ENCODE measurements at regions not wholly inside any gene's neighbourhood (a gene's known extent, or its start where the extent isn't known, plus 50 kb on each side); places are given as distances from the start of the nearest gene placed in this dataset.

GRCh38 chrX:124426288-124427169, 80.2 kb downstream of the SH2D1A start:
- no peak for TF ChIP-seq CTCF (conservative IDR thresholded peaks at IDR 0.05)
- no peak overlapping the region for H3K4me3 Mint-ChIP-seq
- H3K27ac Mint-ChIP-seq, result peak overlapping the region; percentile 63
- H3K4me1 Mint-ChIP-seq (ENCODE audit: unreplicated experiment), result peaks cover 6% of the 10 kb centered on the region
- no peak for DNase-seq (ENCODE audit: extremely low spot score, unreplicated experiment)
- H3K27me3 Mint-ChIP-seq, result peaks cover 2% of the 10 kb centered on the region
- no peaks in the 10 kb centered on the region for H3K9me3 Mint-ChIP-seq
- H3K36me3 Mint-ChIP-seq, result no peaks in the 10 kb centered on the region

DNA sequence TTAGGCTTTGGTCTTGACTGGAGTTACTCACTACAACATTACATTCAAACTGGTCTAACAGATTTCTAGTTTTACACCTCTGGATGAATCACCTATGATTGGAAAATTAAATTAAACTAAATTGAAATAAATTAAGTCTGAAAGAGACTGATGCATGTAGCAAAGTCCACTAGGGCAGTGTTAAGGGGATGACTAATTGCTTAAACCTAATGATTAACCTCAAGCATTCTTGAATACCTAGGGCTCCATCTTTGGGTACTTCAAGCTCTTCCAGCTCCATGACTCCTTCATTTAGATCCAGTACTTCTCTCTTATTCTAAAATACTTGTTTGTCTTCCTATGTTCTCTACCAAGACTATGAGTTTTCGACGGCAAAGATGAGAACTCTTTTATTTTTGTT, 86.8 kb downstream of the SH2D1A start:
- Mint-ChIP-seq H3K4me3 (no peak overlapping the region), H3K27ac (no peak overlapping the region), H3K27me3 (peaks cover 3% of the 10 kb centered on the region), H3K9me3 (peaks cover 5% of the 10 kb centered on the region), H3K4me1 (ENCODE audit: unreplicated experiment) (peaks cover 3% of the 10 kb centered on the region), H3K36me3 (no peaks in the 10 kb centered on the region)
- DNase-seq (ENCODE audit: extremely low spot score, unreplicated experiment), result no peak
- TF ChIP-seq CTCF (conservative IDR thresholded peaks at IDR 0.05), result no peak

GRCh38 chrX:124435616-124436015, 89.3 kb downstream of the SH2D1A start:
- Mint-ChIP-seq H3K27ac (no peak overlapping the region), H3K4me3 (no peak overlapping the region), H3K9me3 (peaks cover 5% of the 10 kb centered on the region), H3K36me3 (no peaks in the 10 kb centered on the region), H3K27me3 (peaks cover 3% of the 10 kb centered on the region), H3K4me1 (ENCODE audit: unreplicated experiment) (peaks cover 10% of the 10 kb centered on the region)
- no peak for TF ChIP-seq CTCF (conservative IDR thresholded peaks at IDR 0.05)
- no peak for DNase-seq (ENCODE audit: extremely low spot score, unreplicated experiment)

GRCh38 chrX:124440695-124441094, 94.3 kb downstream of the SH2D1A start:
- Mint-ChIP-seq H3K27ac (no peak overlapping the region), H3K4me1 (ENCODE audit: unreplicated experiment) (peaks cover 7% of the 10 kb centered on the region), H3K4me3 (no peak overlapping the region), H3K9me3 (no peaks in the 10 kb centered on the region), H3K36me3 (no peaks in the 10 kb centered on the region), H3K27me3 (peaks cover 3% of the 10 kb centered on the region)
- DNase-seq (ENCODE audit: extremely low spot score, unreplicated experiment), result no peak
- no peak for TF ChIP-seq CTCF (conservative IDR thresholded peaks at IDR 0.05)

GRCh38 chrX:124441971-124442590, 95.7 kb downstream of the SH2D1A start:
- H3K27me3 Mint-ChIP-seq, result peaks cover 3% of the 10 kb centered on the region
- DNase-seq (ENCODE audit: extremely low spot score, unreplicated experiment), result no peak
- TF ChIP-seq CTCF (conservative IDR thresholded peaks at IDR 0.05), result no peak
- no peak overlapping the region for H3K27ac Mint-ChIP-seq
- H3K9me3 Mint-ChIP-seq, result no peaks in the 10 kb centered on the region
- peaks cover 7% of the 10 kb centered on the region for H3K4me1 Mint-ChIP-seq (ENCODE audit: unreplicated experiment)
- H3K4me3 Mint-ChIP-seq, result no peak overlapping the region
- H3K36me3 Mint-ChIP-seq, result no peaks in the 10 kb centered on the region
